Colonic mucosa (tissue), 4 donors: ENCODE measurements at regions not wholly inside any gene's neighbourhood (a gene's known extent, or its start where the extent isn't known, plus 50 kb on each side); places are given as distances from the start of the nearest gene placed in this dataset.
"Not testable (repeated sequence)": the region's sequence is repeated elsewhere in the genome, so short reads cannot be mapped to it uniquely, and the experiment has no call there.

ENCODE experiments used
- DNase-seq: peaks from one replicate; pipeline ENCODE4 v3.0.0-alpha.2; 2020
- H3K27ac ChIP-seq: fragments of 200-600 bp; one replicate; pipeline ENCODE4 v1.8.0; 2021
- H3K27me3 ChIP-seq: fragments of 200-600 bp; one replicate; pipeline ENCODE4 v1.8.0; 2021
- H3K36me3 ChIP-seq: fragments of 200-600 bp; one replicate; pipeline ENCODE4 v1.8.0; 2021
- H3K4me1 ChIP-seq: fragments of 200-600 bp; one replicate; pipeline ENCODE4 v1.8.0; 2021; ENCODE audit warnings: mild to moderate bottlenecking
- H3K4me3 ChIP-seq: fragments of 200-600 bp; one replicate; pipeline ENCODE4 v1.8.0; 2021
- H3K9ac ChIP-seq, 2 donors: one replicate each; pipeline ENCODE4 v1.7.0; 2013; ENCODE audit warnings: control low read depth in 2 of 2, low read depth in 2 of 2, low read length in 2 of 2
- H3K9me3 ChIP-seq: fragments of 200-600 bp; one replicate; pipeline ENCODE4 v1.8.0; 2021
- intact Hi-C: fragments of 100-400 bp; cut with DNase I; formaldehyde crosslinking; loops from one replicate; pipeline ENCODE4 v1.14.1; 2022
- TF ChIP-seq, protein P1 (sequence below): fragments of 200-600 bp; IDR thresholded peaks from one replicate; pipeline ENCODE4 v1.8.0; 2022; ENCODE audit warnings: antibody characterized with exemption, mild to moderate bottlenecking
- donor health status: healthy.
- donor health status: DM: no; HTN: no; CAD: no.
- donor health status: DM: no; HTN: no; CAD: no.

GRCh38 chr16:52920331-52920730 lies 132.4 kb downstream of the CHD9NB start:
- Histone ChIP-seq H3K27ac (no peak overlapping the region), H3K27me3 (no peaks in the 10 kb centered on the region), H3K4me3 (no peak overlapping the region), H3K4me1 (no peaks in the 10 kb centered on the region), H3K9me3 (no peaks in the 10 kb centered on the region), H3K36me3 (no peaks in the 10 kb centered on the region), H3K9ac (no peak overlapping the region)
- DNase-seq: no peak
- intact Hi-C loops: no loop called here
- TF ChIP-seq, protein P1, sequence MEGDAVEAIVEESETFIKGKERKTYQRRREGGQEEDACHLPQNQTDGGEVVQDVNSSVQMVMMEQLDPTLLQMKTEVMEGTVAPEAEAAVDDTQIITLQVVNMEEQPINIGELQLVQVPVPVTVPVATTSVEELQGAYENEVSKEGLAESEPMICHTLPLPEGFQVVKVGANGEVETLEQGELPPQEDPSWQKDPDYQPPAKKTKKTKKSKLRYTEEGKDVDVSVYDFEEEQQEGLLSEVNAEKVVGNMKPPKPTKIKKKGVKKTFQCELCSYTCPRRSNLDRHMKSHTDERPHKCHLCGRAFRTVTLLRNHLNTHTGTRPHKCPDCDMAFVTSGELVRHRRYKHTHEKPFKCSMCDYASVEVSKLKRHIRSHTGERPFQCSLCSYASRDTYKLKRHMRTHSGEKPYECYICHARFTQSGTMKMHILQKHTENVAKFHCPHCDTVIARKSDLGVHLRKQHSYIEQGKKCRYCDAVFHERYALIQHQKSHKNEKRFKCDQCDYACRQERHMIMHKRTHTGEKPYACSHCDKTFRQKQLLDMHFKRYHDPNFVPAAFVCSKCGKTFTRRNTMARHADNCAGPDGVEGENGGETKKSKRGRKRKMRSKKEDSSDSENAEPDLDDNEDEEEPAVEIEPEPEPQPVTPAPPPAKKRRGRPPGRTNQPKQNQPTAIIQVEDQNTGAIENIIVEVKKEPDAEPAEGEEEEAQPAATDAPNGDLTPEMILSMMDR: no peak

- H3K4me3 ChIP-seq: no peak overlapping the region
- H3K9me3 ChIP-seq: no peaks in the 10 kb centered on the region
- H3K27me3 ChIP-seq: no peaks in the 10 kb centered on the region
- DNase-seq: no peak
- TF ChIP-seq, protein P1: no peak
- no peak overlapping the region for H3K27ac ChIP-seq
- H3K9ac ChIP-seq: no peak overlapping the region
- H3K36me3 ChIP-seq: no peaks in the 10 kb centered on the region
- intact Hi-C loops: loop anchor here (5.0 to 10.0 kb wide), 2 partner anchors 100 to 847 kb away; no protein-coding TSS in a partner anchor
- H3K4me1 ChIP-seq: no peaks in the 10 kb centered on the region
Measured at GRCh38 chr16:52914428-52914827, 138.3 kb downstream of the CHD9NB start.

- DNase-seq: peak; percentile 81
- Histone ChIP-seq H3K4me3 (no peak overlapping the region), H3K4me1 (no peaks in the 10 kb centered on the region), H3K36me3 (no peaks in the 10 kb centered on the region), H3K9ac (no peak overlapping the region), H3K27ac (no peak overlapping the region), H3K27me3 (no peaks in the 10 kb centered on the region), H3K9me3 (no peaks in the 10 kb centered on the region)
- intact Hi-C loops: loop anchor here (2.0 to 10.0 kb wide), 3 partner anchors 102 to 845 kb away; no protein-coding TSS in a partner anchor
- TF ChIP-seq, protein P1: peak; percentile 78
Measured at GRCh38 chr16:52912565-52913173, 140.0 kb downstream of the CHD9NB start.

GRCh38 chr16:52908057-52908456 lies 144.6 kb downstream of the CHD9NB start:
- H3K27me3 ChIP-seq, H3K4me3 ChIP-seq, H3K36me3 ChIP-seq, intact Hi-C loops, H3K27ac ChIP-seq, H3K9me3 ChIP-seq, H3K4me1 ChIP-seq, DNase-seq, H3K9ac ChIP-seq: not testable (repeated sequence)

GRCh38 chr16:52906281-52906680 lies 146.4 kb downstream of the CHD9NB start:
- H3K9me3 ChIP-seq: no peaks in the 10 kb centered on the region
- intact Hi-C loops: no loop called here
- H3K4me1 ChIP-seq: no peaks in the 10 kb centered on the region
- H3K27ac ChIP-seq: no peak overlapping the region
- H3K9ac ChIP-seq: no peak overlapping the region
- H3K36me3 ChIP-seq: no peaks in the 10 kb centered on the region
- no peak for DNase-seq
- H3K27me3 ChIP-seq: no peaks in the 10 kb centered on the region
- TF ChIP-seq, protein P1: no peak
- H3K4me3 ChIP-seq: no peak overlapping the region

GRCh38 chr16:52896478-52897164 lies 156.1 kb downstream of the CHD9NB start:
- no peaks in the 10 kb centered on the region for H3K36me3 ChIP-seq
- H3K9ac ChIP-seq: no peak overlapping the region
- no peaks in the 10 kb centered on the region for H3K4me1 ChIP-seq
- H3K9me3 ChIP-seq: no peaks in the 10 kb centered on the region
- intact Hi-C loops: no loop called here
- H3K27me3 ChIP-seq: no peaks in the 10 kb centered on the region
- H3K4me3 ChIP-seq: no peak overlapping the region
- no peak overlapping the region for H3K27ac ChIP-seq
- TF ChIP-seq, protein P1: no peak
- DNase-seq: no peak
